OCI-LY1 (cell line): ENCODE measurements at regions not wholly inside any gene's neighbourhood (a gene's known extent, or its start where the extent isn't known, plus 50 kb on each side); places are given as distances from the start of the nearest gene placed in this dataset.

Experiments
- CTCF ChIP-seq: fragments of 200-600 bp; sonication (generic), shearing (Covaris generic); IDR thresholded peaks from 2 replicates; pipeline ENCODE4 v1.5.1; 2017; ENCODE audit warnings: mild to moderate bottlenecking, antibody characterized with exemption, low read length, moderate library complexity, mixed read lengths
- EZH2 ChIP-seq: fragments of 200-600 bp; sonication (generic), shearing (Covaris generic); IDR thresholded peaks from 2 replicates; pipeline ENCODE4 v1.8.0; 2017; ENCODE audit warnings: borderline replicate concordance, mixed run types, mild to moderate bottlenecking, antibody characterized with exemption, low read length, moderate library complexity, mixed read lengths

DNA sequence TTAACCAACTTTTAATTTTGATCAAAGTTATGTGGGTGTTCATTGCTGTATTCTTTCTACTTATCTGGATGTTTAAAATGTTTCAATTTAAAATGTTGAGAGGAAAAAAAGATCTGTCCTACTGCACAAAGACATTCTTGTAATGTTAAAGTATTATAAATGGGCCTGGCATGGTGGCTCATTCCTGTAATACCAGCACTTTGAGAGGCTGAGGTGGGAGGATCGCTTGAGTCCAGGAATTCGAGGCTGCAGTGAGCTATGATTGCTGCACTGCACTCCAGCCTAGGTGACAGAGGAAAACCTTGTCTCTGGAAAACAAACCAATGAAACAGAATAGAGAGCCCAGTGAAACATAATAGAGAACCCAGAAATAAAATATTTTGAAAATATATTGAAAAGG is 65.5 kb upstream of the LRRC8B start:
- TF ChIP-seq CTCF = no peak
- TF ChIP-seq EZH2 = no peak
